K562 (cell line): ENCODE measurements at regions not wholly inside any gene's neighbourhood (a gene's known extent, or its start where the extent isn't known, plus 50 kb on each side); places are given as distances from the start of the nearest gene placed in this dataset.

ENCODE experiments used
- ATAC-seq: fragments of 200-7000 bp; cut with Tn5 transposase; 3 replicates; pipeline ENCODE4 v1.9.1; 2020; ENCODE audit warnings: moderate library complexity
- BruUV-seq: library from RNA; stranded (reverse); fragments of 400-500 nt; replicated peaks from 2 replicates; lab custom pipeline; 2021; lab: Mats Ljungman, UMichigan
- CTCF ChIA-PET: fragments of 300-600 bp; formaldehyde crosslinking; extraction: SDS; loops from one replicate; lab custom pipeline; 2021; ENCODE audit warnings: low intra/inter-chr PET ratio; lab: Yijun Ruan, JAX
- POLR2A ChIA-PET: fragments of 300-600, 350-650 bp; sonication (Branson Sonifier 250); formaldehyde crosslinking; extraction: SDS; loops from one replicate; lab custom pipeline; 2021; ENCODE audit warnings: antibody characterized with exemption, inconsistent platforms; lab: Yijun Ruan, JAX
- DNase-seq, 4 experiments: peaks; one replicate each; pipeline versions ENCODE4 v3.0.0 to v3.0.0-alpha.2; 2011 to 2018; ENCODE audit warnings: low spot score in 3 of 4, mixed read lengths in 3 of 4; ENCODE audit errors: extremely low read depth in 1 of 4
- FAIRE-seq: peaks from 2 replicates; lab custom pipeline; 2011; peaks lifted over from hg19 to GRCh38; lab: Jason Lieb, UNC
- H2AFZ ChIP-seq: 2 replicates; pipeline ENCODE4 v1.6.0; 2011; ENCODE audit warnings: low read depth, low read length, control low read depth, inconsistent platforms
- H3K27ac ChIP-seq: fragments of 200-600 bp; 3 replicates; pipeline ENCODE4 v1.8.0; 2011; ENCODE audit warnings: low read depth, mild to moderate bottlenecking, control low read depth, inconsistent platforms, low read length, moderate library complexity, mixed read lengths; ENCODE audit errors: extremely low read depth
- H3K27me3 ChIP-seq, 2 experiments: fragments of 300-600 bp in 1 of 2; 2 replicates in 1 of 2; 3 replicates in 1 of 2; pipeline versions ENCODE4 v1.6.0 to v1.8.0; 2011; ENCODE audit warnings: inconsistent platforms in 2 of 2, low read length in 2 of 2, mild to moderate bottlenecking in 1 of 2, mixed read lengths in 1 of 2, moderate library complexity in 1 of 2; ENCODE audit not compliant: control insufficient read depth in 2 of 2, insufficient read depth in 2 of 2
- H3K36me3 ChIP-seq: fragments of 300-600 bp; 3 replicates; pipeline ENCODE4 v1.8.0; 2011; ENCODE audit warnings: mild to moderate bottlenecking, low read length, inconsistent platforms; ENCODE audit not compliant: control insufficient read depth, insufficient read depth
- H3K4me1 ChIP-seq, 2 experiments: fragments of 200-600 bp in 1 of 2; replicated peaks in 1 of 2; 2 replicates in 1 of 2; 3 replicates in 1 of 2; pipeline versions ENCODE4 v1.5.1 to v1.8.0; 2011; ENCODE audit warnings: inconsistent platforms in 2 of 2, low read length in 2 of 2, mild to moderate bottlenecking in 1 of 2, mixed read lengths in 1 of 2, moderate library complexity in 1 of 2; ENCODE audit not compliant: control insufficient read depth in 2 of 2, insufficient read depth in 2 of 2
- H3K4me2 ChIP-seq: 2 replicates; pipeline ENCODE4 v1.6.1; 2011; ENCODE audit warnings: low read length, control low read depth, inconsistent platforms, mixed read lengths; ENCODE audit not compliant: insufficient read depth
- H3K4me3 ChIP-seq: fragments of 200-600 bp; sonication (generic), shearing (Covaris generic); 2 replicates; pipeline ENCODE4 v1.5.1; 2016; ENCODE audit warnings: control low read depth, inconsistent platforms
- H3K79me2 ChIP-seq: fragments of 200-600 bp; 3 replicates; pipeline ENCODE4 v1.8.0; 2011; ENCODE audit warnings: low read length, inconsistent platforms; ENCODE audit not compliant: control insufficient read depth, insufficient read depth
- H3K9ac ChIP-seq, 2 experiments: 2 replicates each; pipeline versions ENCODE4 v1.6.0 to v1.6.1; 2011; ENCODE audit warnings: low read depth in 2 of 2, low read length in 2 of 2, control low read depth in 1 of 2, inconsistent platforms in 1 of 2, mild to moderate bottlenecking in 1 of 2, mixed read lengths in 1 of 2; ENCODE audit not compliant: insufficient read depth in 1 of 2
- H3K9me1 ChIP-seq: one replicate; pipeline ENCODE4 v1.6.0; 2011; ENCODE audit warnings: inconsistent platforms, mild to moderate bottlenecking, low read length, moderate library complexity; ENCODE audit not compliant: control insufficient read depth, insufficient read depth
- H3K9me3 ChIP-seq: replicated peaks from 2 replicates; pipeline ENCODE4 v1.5.1; 2011; ENCODE audit warnings: low read depth, low read length, inconsistent platforms; ENCODE audit not compliant: control insufficient read depth, insufficient read depth
- H4K20me1 ChIP-seq: replicated peaks from 2 replicates; pipeline ENCODE4 v1.6.1; 2011; ENCODE audit warnings: low read length, inconsistent platforms, mixed read lengths; ENCODE audit not compliant: control insufficient read depth, insufficient read depth
- FOXA3 ChIP-seq, 2 experiments: fragments of 450-650 bp in 1 of 2; sonication (generic) in 1 of 2; formaldehyde crosslinking; IDR thresholded peaks in 1 of 2; conservative IDR thresholded peaks in 1 of 2; 2 replicates each; pipeline versions ENCODE4 v1.4.0 to v1.8.0; 2020 to 2022; ENCODE audit warnings: mild to moderate bottlenecking in 2 of 2, missing genetic modification reagents in 1 of 2
- FUS ChIP-seq: fragments of 200-400 bp; formaldehyde crosslinking; optimal IDR thresholded peaks from 2 replicates; pipeline ENCODE3; 2017; ENCODE audit warnings: low read depth, low read length
- SAP30 ChIP-seq: fragments of 200-600 bp; sonication (generic); IDR thresholded peaks from 2 replicates; pipeline ENCODE4 v1.6.1; 2012; ENCODE audit warnings: borderline replicate concordance, low read depth, mild to moderate bottlenecking, moderate library complexity, low read length, control low read depth, inconsistent platforms; ENCODE audit not compliant: insufficient read depth, poor library complexity, severe bottlenecking
- SMARCA5 ChIP-seq: fragments of 450-650 bp; IDR thresholded peaks from 2 replicates; pipeline ENCODE4 v1.6.1; 2016
- SRSF1 ChIP-seq: fragments of 200-400 bp; formaldehyde crosslinking; IDR thresholded peaks from 2 replicates; pipeline ENCODE4 v1.6.1; 2017; ENCODE audit warnings: mild to moderate bottlenecking, low read depth, low read length, moderate library complexity
- TEAD2 ChIP-seq: fragments of 450-650 bp; IDR thresholded peaks from 2 replicates; pipeline ENCODE4 v1.6.1; 2016; ENCODE audit warnings: missing genetic modification characterization, control low read depth, missing compliant biosample characterization
- ZBTB5 ChIP-seq: fragments of 450-650 bp; IDR thresholded peaks from 2 replicates; pipeline ENCODE4 v1.6.1; 2017; ENCODE audit warnings: antibody characterized with exemption
- ZFX ChIP-seq: sonication (generic); formaldehyde crosslinking; IDR thresholded peaks from 2 replicates; pipeline ENCODE4 v1.8.0; 2022; ENCODE audit warnings: mild to moderate bottlenecking, missing genetic modification reagents, moderate library complexity
- ZNF589 ChIP-seq: fragments of 200-800 bp; sonication (Bioruptor generic); IDR thresholded peaks from 2 replicates; pipeline ENCODE4 v1.6.1; 2016; ENCODE audit warnings: low read depth, missing genetic modification characterization, missing compliant biosample characterization
- WGBS: fragments of 100-300 bp; shearing (Covaris generic); methylation state at CpG from one replicate; pipeline ENCODE4 v1.1.6; 2016; ENCODE audit warnings: low coverage, mixed read lengths; ENCODE audit not compliant: insufficient coverage; ENCODE audit errors: missing lambda C conversion rate; 5-methylcytosine and 5-hydroxymethylcytosine counted together
- in situ Hi-C: fragments of 300-500 bp; cut with MboI; formaldehyde crosslinking; loops from 4 replicates; pipeline ENCODE4 v1.15.0; 2018; ENCODE audit warnings: inconsistent platforms, mixed read lengths
- intact Hi-C: fragments of 100-400 bp; cut with micrococcal nuclease; formaldehyde crosslinking; loops from 2 replicates; pipeline ENCODE4 v1.14.2; 2022
- TF ChIP-seq, protein P1 (sequence below): fragments of 450-650 bp; formaldehyde crosslinking; IDR thresholded peaks from 2 replicates; pipeline ENCODE4 v1.4.0; 2020; ENCODE audit warnings: mild to moderate bottlenecking, moderate library complexity
- TF ChIP-seq, protein P2 (sequence below): fragments of 250-450 bp; sonication (Bioruptor Pico); IDR thresholded peaks from 2 replicates; pipeline ENCODE4 v1.8.0; 2021; ENCODE audit warnings: moderate library complexity, mild to moderate bottlenecking, inconsistent platforms
- TF ChIP-seq, protein P3 (sequence below): IDR thresholded peaks from 2 replicates; pipeline ENCODE4 v1.6.1; 2012; ENCODE audit warnings: low read depth, low read length, improper control_type of control experiment, borderline replicate concordance

GRCh38 chr2:236318401-236318800 is 54.2 kb upstream of the ASB18 start:
- BruUV-seq = no TSS peak
- no peaks in the 10 kb centered on the region for H3K4me1 ChIP-seq
- no peak overlapping the region for H3K9ac ChIP-seq
- in situ Hi-C loops = no loop called here
- DNase-seq (no peak), FAIRE-seq (no peak), ATAC-seq (no peak)
- H3K4me3 ChIP-seq = no peak overlapping the region
- H3K36me3 ChIP-seq = no peaks in the 10 kb centered on the region
- H3K9me3 ChIP-seq = no peaks in the 10 kb centered on the region
- TF ChIP-seq ZBTB5 = no peak
- TF ChIP-seq SRSF1 = no peak
- no peak for TF ChIP-seq SMARCA5
- TF ChIP-seq, protein P1, sequence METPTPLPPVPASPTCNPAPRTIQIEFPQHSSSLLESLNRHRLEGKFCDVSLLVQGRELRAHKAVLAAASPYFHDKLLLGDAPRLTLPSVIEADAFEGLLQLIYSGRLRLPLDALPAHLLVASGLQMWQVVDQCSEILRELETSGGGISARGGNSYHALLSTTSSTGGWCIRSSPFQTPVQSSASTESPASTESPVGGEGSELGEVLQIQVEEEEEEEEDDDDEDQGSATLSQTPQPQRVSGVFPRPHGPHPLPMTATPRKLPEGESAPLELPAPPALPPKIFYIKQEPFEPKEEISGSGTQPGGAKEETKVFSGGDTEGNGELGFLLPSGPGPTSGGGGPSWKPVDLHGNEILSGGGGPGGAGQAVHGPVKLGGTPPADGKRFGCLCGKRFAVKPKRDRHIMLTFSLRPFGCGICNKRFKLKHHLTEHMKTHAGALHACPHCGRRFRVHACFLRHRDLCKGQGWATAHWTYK (CRISPR knock-in tag) = no peak
- TF ChIP-seq, protein P2, sequence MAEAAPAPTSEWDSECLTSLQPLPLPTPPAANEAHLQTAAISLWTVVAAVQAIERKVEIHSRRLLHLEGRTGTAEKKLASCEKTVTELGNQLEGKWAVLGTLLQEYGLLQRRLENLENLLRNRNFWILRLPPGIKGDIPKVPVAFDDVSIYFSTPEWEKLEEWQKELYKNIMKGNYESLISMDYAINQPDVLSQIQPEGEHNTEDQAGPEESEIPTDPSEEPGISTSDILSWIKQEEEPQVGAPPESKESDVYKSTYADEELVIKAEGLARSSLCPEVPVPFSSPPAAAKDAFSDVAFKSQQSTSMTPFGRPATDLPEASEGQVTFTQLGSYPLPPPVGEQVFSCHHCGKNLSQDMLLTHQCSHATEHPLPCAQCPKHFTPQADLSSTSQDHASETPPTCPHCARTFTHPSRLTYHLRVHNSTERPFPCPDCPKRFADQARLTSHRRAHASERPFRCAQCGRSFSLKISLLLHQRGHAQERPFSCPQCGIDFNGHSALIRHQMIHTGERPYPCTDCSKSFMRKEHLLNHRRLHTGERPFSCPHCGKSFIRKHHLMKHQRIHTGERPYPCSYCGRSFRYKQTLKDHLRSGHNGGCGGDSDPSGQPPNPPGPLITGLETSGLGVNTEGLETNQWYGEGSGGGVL = no peak
- TF ChIP-seq SAP30 = no peak
- no peak for TF ChIP-seq FOXA3 (CRISPR knock-in tag; conservative IDR thresholded peaks at IDR 0.05 in 1 of 2, IDR thresholded peaks at IDR 0.05 in 1 of 2)
- no peak for TF ChIP-seq ZNF589 (CRISPR knock-in tag)
- TF ChIP-seq, protein P3, sequence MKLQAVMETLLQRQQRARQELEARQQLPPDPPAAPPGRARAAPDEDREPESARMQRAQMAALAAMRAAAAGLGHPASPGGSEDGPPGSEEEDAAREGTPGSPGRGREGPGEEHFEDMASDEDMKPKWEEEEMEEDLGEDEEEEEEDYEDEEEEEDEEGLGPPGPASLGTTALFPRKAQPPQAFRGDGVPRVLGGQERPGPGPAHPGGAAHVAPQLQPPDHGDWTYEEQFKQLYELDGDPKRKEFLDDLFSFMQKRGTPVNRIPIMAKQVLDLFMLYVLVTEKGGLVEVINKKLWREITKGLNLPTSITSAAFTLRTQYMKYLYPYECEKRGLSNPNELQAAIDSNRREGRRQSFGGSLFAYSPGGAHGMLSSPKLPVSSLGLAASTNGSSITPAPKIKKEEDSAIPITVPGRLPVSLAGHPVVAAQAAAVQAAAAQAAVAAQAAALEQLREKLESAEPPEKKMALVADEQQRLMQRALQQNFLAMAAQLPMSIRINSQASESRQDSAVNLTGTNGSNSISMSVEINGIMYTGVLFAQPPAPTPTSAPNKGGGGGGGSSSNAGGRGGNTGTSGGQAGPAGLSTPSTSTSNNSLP = no peak
- TF ChIP-seq ZFX (CRISPR knock-in tag) = no peak
- TF ChIP-seq FUS = no peak
- TF ChIP-seq TEAD2 = no peak
- H4K20me1 ChIP-seq = no peaks in the 10 kb centered on the region
- H3K79me2 ChIP-seq = no peaks in the 10 kb centered on the region
- no peaks in the 10 kb centered on the region for H3K9me1 ChIP-seq
- intact Hi-C loops = no loop called here
- H3K27ac ChIP-seq = no peak overlapping the region
- no peak overlapping the region for H3K4me2 ChIP-seq
- POLR2A ChIA-PET = no interaction called here
- no peak overlapping the region for H2AFZ ChIP-seq
- peaks cover 0 to 35% of the 10 kb centered on the region in 2 experiments; a peak in 4 of 5 replicates for H3K27me3 ChIP-seq
- CTCF ChIA-PET = no interaction called here
- WGBS = 0% methylated on average over 5 of the region's 5 CpGs
